ENCODE measurements at regions not wholly inside any gene's neighbourhood (a gene's known extent, or its start where the extent isn't known, plus 50 kb on each side); places are given as distances from the start of the nearest gene placed in this dataset.
"Not testable (repeated sequence)": the region's sequence is repeated elsewhere in the genome, so short reads cannot be mapped to it uniquely, and the experiment has no call there.

DNA sequence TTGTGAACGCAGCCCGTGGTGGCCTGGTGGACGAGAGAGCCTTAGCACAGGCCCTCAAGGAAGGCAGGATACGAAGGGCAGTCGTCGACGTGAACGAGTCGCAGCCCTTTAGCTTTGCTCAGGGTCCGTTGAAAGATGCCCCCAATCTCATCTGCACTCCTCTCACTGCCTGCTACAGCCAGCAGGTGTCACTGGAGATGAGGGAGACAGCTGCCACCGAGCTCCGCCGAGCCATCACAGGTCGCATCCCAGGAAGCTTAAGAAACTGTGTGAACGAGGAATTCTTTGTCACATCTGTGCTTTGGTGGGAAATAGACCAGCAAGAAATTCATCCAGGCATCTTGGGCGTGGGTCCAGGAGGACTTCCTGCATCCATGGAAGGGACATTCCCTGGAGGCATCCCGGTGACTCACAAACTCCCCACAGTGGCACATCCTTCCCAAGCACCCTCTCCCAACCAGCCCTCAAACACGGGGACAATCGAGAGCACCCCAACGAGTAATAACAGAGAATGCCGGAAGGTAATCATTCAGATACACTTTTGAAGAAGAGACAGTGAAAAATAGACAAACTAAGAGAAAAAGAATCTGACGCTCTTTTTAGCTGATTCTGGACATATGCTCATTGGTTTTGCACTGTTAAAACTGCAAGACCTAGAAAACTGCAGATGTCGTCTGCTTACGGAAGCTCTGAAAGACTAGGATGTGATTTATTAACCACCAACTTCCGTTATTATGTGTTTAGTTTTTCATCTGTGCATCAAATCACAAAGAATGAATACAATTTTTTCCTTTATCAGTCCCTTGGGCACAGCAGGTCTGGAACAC lies 3391.3 kb upstream of the TPTE start:
- not testable (repeated sequence) for FAIRE-seq
- no CpG with 5 or more reads among the region's 25 CpGs for WGBS, 2 donors

More for the DNA sequence above, 3391.3 kb upstream of the TPTE start:
- H3K27ac ChIP-seq; H3K4me1 ChIP-seq; H3K9me3 ChIP-seq; H3K36me3 ChIP-seq; H3K4me3 ChIP-seq; H3K27me3 ChIP-seq; intact Hi-C loops (cut with DNase I); DNase-seq: not testable (repeated sequence)
- peak in 3 of 4 donors; percentile 22 to 43 (median 23) for ATAC-seq

All from pancreas (tissue), 10 donors.